GM21367 (cell line): ENCODE measurements at regions not wholly inside any gene's neighbourhood (a gene's known extent, or its start where the extent isn't known, plus 50 kb on each side); places are given as distances from the start of the nearest gene placed in this dataset.

Source experiments
- ATAC-seq: cut with Tn5 transposase; IDR thresholded peaks from one replicate; pipeline ENCODE4 v1.9.1; 2021; ENCODE audit not compliant: unreplicated experiment

- ATAC-seq, result no peak
These were observed 95.5 kb upstream of the ATP6AP2 start for GRCh38 chrX:40485102-40485826.

GRCh38 chrX:40484408-40485091 is 96.2 kb upstream of the ATP6AP2 start:
- no peak for ATAC-seq

- no peak for ATAC-seq
These were observed 97.3 kb upstream of the ATP6AP2 start for GRCh38 chrX:40483502-40483901.

GRCh38 chrX:40479777-40480318 is 100.9 kb upstream of the ATP6AP2 start:
- no peak for ATAC-seq

- no peak for ATAC-seq
These were observed 102.2 kb upstream of the ATP6AP2 start for GRCh38 chrX:40478474-40479065.

GRCh38 chrX:40476958-40477357 is 103.8 kb upstream of the ATP6AP2 start:
- ATAC-seq, result no peak

- ATAC-seq, result no peak
These were observed 106.1 kb upstream of the ATP6AP2 start for GRCh38 chrX:40474645-40475044.

GRCh38 chrX:40474205-40474626 is 106.6 kb upstream of the ATP6AP2 start:
- ATAC-seq, result no peak

GRCh38 chrX:40473460-40474204 is 107.1 kb upstream of the ATP6AP2 start:
- ATAC-seq, result no peak

GRCh38 chrX:40471965-40472648 is 108.7 kb upstream of the ATP6AP2 start:
- ATAC-seq, result no peak

- no peak for ATAC-seq
These were observed 109.8 kb upstream of the ATP6AP2 start for GRCh38 chrX:40470830-40471429.

GRCh38 chrX:40469316-40469715 is 111.5 kb upstream of the ATP6AP2 start:
- no peak for ATAC-seq

GRCh38 chrX:40468033-40468846 is 112.5 kb upstream of the ATP6AP2 start:
- no peak for ATAC-seq

- ATAC-seq, result no peak
These were observed 113.3 kb upstream of the ATP6AP2 start for GRCh38 chrX:40467454-40467853.

GRCh38 chrX:40465735-40466551 is 114.8 kb upstream of the ATP6AP2 start:
- ATAC-seq, result no peak

- ATAC-seq, result no peak
These were observed 118.0 kb upstream of the ATP6AP2 start for GRCh38 chrX:40462795-40463194.

GRCh38 chrX:40460926-40461325 is 119.8 kb upstream of the ATP6AP2 start:
- ATAC-seq, result no peak

- no peak for ATAC-seq
These were observed 121.1 kb upstream of the ATP6AP2 start for GRCh38 chrX:40459571-40460158.
